Coronary artery (tissue), 2 donors: ENCODE measurements at regions not wholly inside any gene's neighbourhood (a gene's known extent, or its start where the extent isn't known, plus 50 kb on each side); places are given as distances from the start of the nearest gene placed in this dataset.
"Not testable (repeated sequence)": the region's sequence is repeated elsewhere in the genome, so short reads cannot be mapped to it uniquely, and the experiment has no call there.

ENCODE experiments used
- DNase-seq: peaks from one replicate; pipeline ENCODE4 v3.0.0-alpha.2; 2017; ENCODE audit warnings: low spot score
- H3K27ac ChIP-seq, 2 donors: fragments of 200-600 bp; sonication (generic); one replicate each; pipeline ENCODE4 v1.5.1; 2016 to 2019
- H3K4me3 ChIP-seq: fragments of 200-600 bp; sonication (generic); 2 replicates; pipeline ENCODE4 v1.5.1; 2016; ENCODE audit warnings: mild to moderate bottlenecking, moderate library complexity
- CTCF ChIP-seq: fragments of 200-600 bp; sonication (generic); IDR thresholded peaks from one replicate; pipeline ENCODE4 v1.5.1; 2019; ENCODE audit warnings: antibody characterized with exemption

- no peak overlapping the region for H3K4me3 ChIP-seq
- DNase-seq = no peak
- TF ChIP-seq CTCF = no peak
- H3K27ac ChIP-seq = no peak overlapping the region
Measured at GRCh38 chr7:69110450-69111050, 487.7 kb upstream of the AUTS2 start.

GRCh38 chr7:69114374-69114773, 483.9 kb upstream of the AUTS2 start:
- DNase-seq = no peak
- Histone ChIP-seq H3K4me3 (no peak overlapping the region), H3K27ac (no peak overlapping the region)
- TF ChIP-seq CTCF = no peak

DNA sequence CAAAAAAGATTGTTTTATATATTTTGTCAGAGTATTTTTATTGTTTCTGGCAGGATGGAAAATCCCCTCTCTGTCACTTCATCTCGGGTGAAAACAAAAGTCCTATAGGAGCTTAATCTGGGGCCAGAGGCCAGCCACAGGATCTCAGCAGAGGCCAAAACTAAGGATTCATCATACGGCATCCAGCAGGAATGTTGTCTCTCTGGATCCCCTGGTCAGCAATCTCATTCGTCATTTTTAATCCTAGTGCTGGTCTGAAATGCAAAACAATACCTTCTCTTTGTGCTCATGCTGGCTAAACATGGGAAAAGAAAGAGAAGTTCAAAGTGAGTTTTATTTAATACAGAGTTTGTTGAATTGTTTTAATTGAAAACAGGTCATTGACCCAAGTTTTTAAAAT, 482.5 kb upstream of the AUTS2 start:
- DNase-seq = no peak
- TF ChIP-seq CTCF = no peak
- H3K4me3 ChIP-seq = no peak overlapping the region
- no peak overlapping the region for H3K27ac ChIP-seq

DNA sequence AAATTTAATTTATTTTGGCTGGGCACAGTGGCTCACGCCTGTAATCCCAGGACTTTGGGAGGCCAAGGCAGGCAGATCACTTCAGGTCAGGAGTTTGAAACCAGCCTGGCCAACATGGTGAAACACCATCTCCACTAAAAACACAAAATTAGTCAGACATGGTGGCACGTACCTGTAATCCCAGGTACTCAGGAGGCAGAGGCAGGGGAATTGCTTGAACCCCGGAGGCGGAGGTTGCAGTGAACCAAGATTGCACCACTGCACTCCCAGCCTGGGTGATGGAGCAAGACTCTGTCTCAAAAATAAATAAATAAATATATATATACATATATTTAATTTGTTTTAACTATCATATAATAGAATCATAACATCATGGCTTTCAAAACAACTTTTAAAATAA, 482.1 kb upstream of the AUTS2 start:
- H3K4me3 ChIP-seq, DNase-seq, H3K27ac ChIP-seq: not testable (repeated sequence)

- Histone ChIP-seq H3K4me3 (no peak overlapping the region), H3K27ac (no peak overlapping the region)
- no peak for TF ChIP-seq CTCF
- no peak for DNase-seq
Measured at GRCh38 chr7:69122953-69123352, 475.3 kb upstream of the AUTS2 start.

GRCh38 chr7:69126896-69127479, 471.3 kb upstream of the AUTS2 start:
- no peak for DNase-seq
- Histone ChIP-seq H3K4me3 (no peak overlapping the region), H3K27ac (no peak overlapping the region)
- no peak for TF ChIP-seq CTCF

GRCh38 chr7:69129524-69129923, 468.8 kb upstream of the AUTS2 start:
- no peak for DNase-seq
- no peak overlapping the region for H3K4me3 ChIP-seq
- H3K27ac ChIP-seq = no peak overlapping the region
- no peak for TF ChIP-seq CTCF
